H1 (cell line): ENCODE measurements at regions not wholly inside any gene's neighbourhood (a gene's known extent, or its start where the extent isn't known, plus 50 kb on each side); places are given as distances from the start of the nearest gene placed in this dataset.
"Not testable (repeated sequence)": the region's sequence is repeated elsewhere in the genome, so short reads cannot be mapped to it uniquely, and the experiment has no call there.

Source experiments
- CTCF ChIP-seq, 3 experiments: IDR thresholded peaks; 1 replicate in 2 of 3; 2 replicates in 1 of 3; pipeline versions ENCODE4 v1.5.1 to v1.6.1; 2011; ENCODE audit warnings: low read length in 3 of 3, mild to moderate bottlenecking in 3 of 3, inconsistent platforms in 2 of 3, low read depth in 1 of 3, moderate library complexity in 1 of 3; ENCODE audit not compliant: insufficient read depth in 1 of 3; ENCODE audit errors: control extremely low read depth in 1 of 3
- EP300 ChIP-seq, 2 experiments: IDR thresholded peaks; 1 replicate in 1 of 2; 2 replicates in 1 of 2; pipeline ENCODE4 v1.6.1; 2011 to 2012; ENCODE audit warnings: low read depth in 2 of 2, low read length in 2 of 2, mild to moderate bottlenecking in 2 of 2, borderline replicate concordance in 1 of 2, inconsistent platforms in 1 of 2, moderate library complexity in 1 of 2
- GABPA ChIP-seq: IDR thresholded peaks from 2 replicates; pipeline ENCODE4 v1.6.1; 2011; ENCODE audit warnings: mild to moderate bottlenecking, low read length, moderate library complexity, borderline replicate concordance; ENCODE audit not compliant: insufficient read depth
- HDAC2 ChIP-seq, 2 experiments: fragments of 300-600 bp in 1 of 2; sonication (generic) in 1 of 2; IDR thresholded peaks; 2 replicates each; pipeline ENCODE4 v1.6.1; 2011 to 2012; ENCODE audit warnings: low read depth in 2 of 2, low read length in 2 of 2, mild to moderate bottlenecking in 2 of 2, moderate library complexity in 2 of 2, borderline replicate concordance in 1 of 2, inconsistent platforms in 1 of 2
- POLR2A ChIP-seq, 2 experiments: IDR thresholded peaks; 1 replicate in 1 of 2; 2 replicates in 1 of 2; pipeline ENCODE4 v1.6.1; 2011; ENCODE audit warnings: low read depth in 2 of 2, low read length in 2 of 2, mild to moderate bottlenecking in 2 of 2; ENCODE audit errors: control extremely low read depth in 1 of 2
- RAD21 ChIP-seq, 2 experiments: IDR thresholded peaks in 1 of 2; conservative IDR thresholded peaks in 1 of 2; 2 replicates each; pipeline ENCODE4 v1.6.1; 2011; ENCODE audit warnings: low read depth in 2 of 2, low read length in 2 of 2, improper control_type of control experiment in 1 of 2, inconsistent platforms in 1 of 2, mild to moderate bottlenecking in 1 of 2, moderate library complexity in 1 of 2
- SRF ChIP-seq: IDR thresholded peaks from 2 replicates; pipeline ENCODE4 v1.6.1; 2011; ENCODE audit warnings: mild to moderate bottlenecking, low read depth, low read length, moderate library complexity
- TAF1 ChIP-seq: IDR thresholded peaks from 2 replicates; pipeline ENCODE4 v1.6.1; 2011; ENCODE audit warnings: mild to moderate bottlenecking, low read depth, low read length

- TF ChIP-seq HDAC2 (IDR thresholded peaks at IDR 0.05; ENCODE audit: borderline replicate concordance in 1 of 2, low read depth in 2 of 2, low read length in 2 of 2); GABPA; CTCF (IDR thresholded peaks at IDR 0.05; ENCODE audit: control extremely low read depth in 1 of 3, insufficient read depth in 1 of 3, low read depth in 1 of 3, low read length in 3 of 3); SRF; EP300 (IDR thresholded peaks at IDR 0.05; ENCODE audit: borderline replicate concordance in 1 of 2, low read depth in 2 of 2, low read length in 2 of 2); TAF1; RAD21 (IDR thresholded peaks at IDR 0.05 in 1 of 2, conservative IDR thresholded peaks at IDR 0.05 in 1 of 2; ENCODE audit: low read depth in 2 of 2, low read length in 2 of 2); POLR2A (IDR thresholded peaks at IDR 0.05; ENCODE audit: control extremely low read depth in 1 of 2, low read depth in 2 of 2, low read length in 2 of 2): not testable (repeated sequence)
These were observed 110.3 kb upstream of the SLC7A11 start for GRCh38 chr4:138352446-138352845.
